GM04503 (cell line): ENCODE measurements at regions not wholly inside any gene's neighbourhood (a gene's known extent, or its start where the extent isn't known, plus 50 kb on each side); places are given as distances from the start of the nearest gene placed in this dataset.

Source experiments
- DNase-seq: peaks from one replicate; pipeline ENCODE4 v3.0.0-alpha.2; 2012; ENCODE audit warnings: low read depth

GRCh38 chr11:19403196-19403895, 162.6 kb upstream of the E2F8 start:
- no peak for DNase-seq

GRCh38 chr11:19400296-19400695, 159.6 kb upstream of the E2F8 start:
- DNase-seq, result no peak

- DNase-seq, result peak; percentile 82
These were observed 158.2 kb upstream of the E2F8 start for GRCh38 chr11:19398772-19399527.

- no peak for DNase-seq
These were observed 157.5 kb upstream of the E2F8 start for GRCh38 chr11:19398273-19398672.

GRCh38 chr11:19395050-19395449, 154.3 kb upstream of the E2F8 start:
- DNase-seq, result no peak

- DNase-seq, result no peak
These were observed 153.8 kb upstream of the E2F8 start for GRCh38 chr11:19394525-19395016.

- no peak for DNase-seq
These were observed 153.2 kb upstream of the E2F8 start for GRCh38 chr11:19393941-19394340.

- DNase-seq, result no peak
These were observed 152.2 kb upstream of the E2F8 start for GRCh38 chr11:19392847-19393518.

GRCh38 chr11:19392321-19392720, 151.6 kb upstream of the E2F8 start:
- no peak for DNase-seq

- DNase-seq, result no peak
These were observed 150.9 kb upstream of the E2F8 start for GRCh38 chr11:19391652-19392051.

- no peak for DNase-seq
These were observed 150.3 kb upstream of the E2F8 start for GRCh38 chr11:19391026-19391425.

GRCh38 chr11:19389787-19390303, 149.1 kb upstream of the E2F8 start:
- DNase-seq, result no peak

- DNase-seq, result no peak
These were observed 141.4 kb upstream of the E2F8 start for GRCh38 chr11:19382131-19382611.

GRCh38 chr11:19380375-19380774, 139.6 kb upstream of the E2F8 start:
- DNase-seq, result peak; percentile 82

- DNase-seq, result no peak
These were observed 138.7 kb upstream of the E2F8 start for GRCh38 chr11:19379465-19379864.

- no peak for DNase-seq
These were observed 138.1 kb upstream of the E2F8 start for GRCh38 chr11:19378814-19379213.

- DNase-seq, result no peak
These were observed 137.1 kb upstream of the E2F8 start for GRCh38 chr11:19377881-19378280.

- DNase-seq, result no peak
These were observed 134.7 kb upstream of the E2F8 start for GRCh38 chr11:19375440-19375839.

- peak; percentile 96 for DNase-seq
These were observed 133.4 kb upstream of the E2F8 start for GRCh38 chr11:19374151-19374569.

GRCh38 chr11:19372381-19372780, 131.6 kb upstream of the E2F8 start:
- DNase-seq, result no peak

- peak; percentile 80 for DNase-seq
These were observed 129.5 kb upstream of the E2F8 start for GRCh38 chr11:19370100-19370861.
